T47D (cell line): ENCODE measurements at regions not wholly inside any gene's neighbourhood (a gene's known extent, or its start where the extent isn't known, plus 50 kb on each side); places are given as distances from the start of the nearest gene placed in this dataset.
A peak's percentile ranks its signal among the peaks of the same experiment; 100 is the strongest.

Experiments used
- DNase-seq, 2 experiments: peaks; one replicate each; pipeline versions ENCODE4 v3.0.0 to v3.0.0-alpha.2; 2011 to 2012; ENCODE audit warnings: low read depth in 1 of 2, low spot score in 1 of 2
- JUND ChIP-seq: IDR thresholded peaks from 2 replicates; pipeline ENCODE4 v1.6.1; 2012; ENCODE audit warnings: low read depth
- in situ Hi-C: cut with HindIII; loops from 2 replicates; pipeline ENCODE4 v1.10.0; 2016; ENCODE audit warnings: low sequenced_read_pairs, low pct_unique_long_range_greater_than_20kb

DNA sequence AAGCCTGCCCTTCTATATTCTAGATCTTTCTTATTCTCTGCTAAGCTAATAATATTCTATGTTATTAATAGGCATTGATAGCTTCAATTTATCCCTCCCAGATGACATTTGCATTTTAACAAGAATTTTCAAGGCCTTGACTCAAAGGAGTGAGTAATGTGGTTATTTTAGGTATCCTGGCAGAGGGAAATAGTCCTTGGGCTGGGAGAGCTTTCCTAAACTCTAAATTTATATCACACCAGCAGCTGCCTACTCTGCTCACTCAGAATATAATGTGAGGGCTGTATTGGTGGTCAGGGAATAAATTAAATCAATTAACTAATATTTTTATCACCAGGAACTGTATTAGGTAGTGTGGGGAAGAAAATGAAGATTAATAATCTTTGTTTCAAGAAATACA, 74.8 kb upstream of the ADAM23 start:
- no peak for DNase-seq
- in situ Hi-C loops: no loop called here
- TF ChIP-seq JUND: no peak

- no peak for DNase-seq
- TF ChIP-seq JUND: no peak
- in situ Hi-C loops: no loop called here
These were observed 74.3 kb upstream of the ADAM23 start for GRCh38 chr2:206368933-206369569.

DNA sequence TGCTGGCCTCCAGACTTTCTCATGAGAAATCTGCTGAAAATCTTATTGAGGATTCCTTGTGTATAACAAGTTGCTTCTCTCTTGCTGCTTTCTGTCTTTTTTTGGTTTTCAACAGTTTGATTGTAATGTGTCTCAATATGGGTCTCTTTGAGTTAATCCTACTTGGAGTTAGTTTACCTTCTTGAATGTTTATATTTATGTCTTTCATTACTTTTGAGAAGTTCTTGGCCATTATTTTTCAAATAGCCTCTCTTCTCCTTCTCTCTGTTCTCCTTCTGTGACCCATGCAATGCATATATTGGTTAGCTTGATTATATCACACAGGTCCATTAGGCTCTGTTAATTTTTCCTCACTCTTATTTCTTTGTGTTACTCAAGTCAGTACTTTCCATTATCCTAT, 67.4 kb upstream of the ADAM23 start:
- no peak for DNase-seq
- no peak for TF ChIP-seq JUND
- in situ Hi-C loops: no loop called here

DNA sequence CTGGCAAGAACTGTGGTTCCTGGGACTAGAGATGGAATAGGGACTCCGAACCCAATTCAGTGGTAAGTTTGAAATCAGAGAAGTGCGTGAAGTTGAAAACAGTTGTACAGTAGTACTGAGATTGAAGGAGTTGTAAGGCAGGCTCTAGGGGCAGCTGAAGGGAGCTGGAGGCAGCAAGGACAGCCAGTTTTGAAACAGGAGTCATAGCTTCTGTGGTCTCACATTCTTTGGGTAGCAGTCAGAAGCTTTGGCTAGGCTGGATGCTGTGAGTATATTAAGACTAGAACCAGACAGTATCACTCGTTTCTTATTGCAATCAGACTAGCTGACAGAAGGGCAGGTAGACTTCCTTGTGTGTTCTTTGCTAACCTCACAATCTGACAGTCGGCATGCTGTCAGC, 64.5 kb upstream of the ADAM23 start:
- in situ Hi-C loops: no loop called here
- no peak for TF ChIP-seq JUND
- no peak for DNase-seq

DNA sequence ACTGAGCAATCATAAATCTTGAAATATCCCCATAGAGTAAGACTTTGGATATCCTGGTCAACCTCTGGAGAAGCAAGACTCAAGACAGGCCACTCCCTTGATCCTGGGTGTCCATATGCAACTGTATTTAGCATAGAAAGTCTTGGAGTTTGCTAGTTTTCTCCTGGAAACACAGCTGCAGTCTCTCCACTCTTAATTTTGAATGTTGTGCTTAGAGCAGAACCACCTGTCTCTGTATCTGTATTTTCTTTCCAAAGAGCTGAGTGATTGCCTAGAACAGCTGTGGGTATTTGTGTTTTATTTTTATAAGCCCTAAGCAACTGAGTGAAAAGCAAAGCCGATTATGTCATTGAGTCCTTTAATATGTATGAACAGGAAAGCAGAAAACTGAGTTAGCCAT, 64.1 kb upstream of the ADAM23 start:
- no peak for TF ChIP-seq JUND
- in situ Hi-C loops: no loop called here
- DNase-seq: no peak

DNA sequence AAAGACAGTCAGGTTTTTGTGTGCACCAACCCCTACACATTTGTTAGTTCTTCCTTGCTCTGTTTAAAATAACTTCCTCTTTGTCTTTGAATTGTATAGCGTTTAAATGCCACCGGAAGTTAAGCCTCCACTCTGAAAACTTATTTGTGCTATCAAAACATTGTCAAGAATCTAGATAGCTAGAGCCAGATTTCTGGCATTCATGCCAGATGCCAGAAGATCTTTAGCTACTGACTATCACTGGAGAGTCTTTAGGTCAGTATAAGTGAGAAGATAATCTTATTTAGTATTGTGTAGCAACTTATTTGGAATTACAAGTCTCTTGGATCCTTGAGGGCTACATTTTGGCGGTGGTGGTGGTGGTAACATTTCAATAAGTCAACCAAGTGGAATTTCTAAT, 63.4 kb upstream of the ADAM23 start:
- TF ChIP-seq JUND: no peak
- DNase-seq: no peak
- in situ Hi-C loops: no loop called here

GRCh38 chr2:206381881-206382280, 61.5 kb upstream of the ADAM23 start:
- in situ Hi-C loops: no loop called here
- DNase-seq: no peak
- TF ChIP-seq JUND: no peak

DNA sequence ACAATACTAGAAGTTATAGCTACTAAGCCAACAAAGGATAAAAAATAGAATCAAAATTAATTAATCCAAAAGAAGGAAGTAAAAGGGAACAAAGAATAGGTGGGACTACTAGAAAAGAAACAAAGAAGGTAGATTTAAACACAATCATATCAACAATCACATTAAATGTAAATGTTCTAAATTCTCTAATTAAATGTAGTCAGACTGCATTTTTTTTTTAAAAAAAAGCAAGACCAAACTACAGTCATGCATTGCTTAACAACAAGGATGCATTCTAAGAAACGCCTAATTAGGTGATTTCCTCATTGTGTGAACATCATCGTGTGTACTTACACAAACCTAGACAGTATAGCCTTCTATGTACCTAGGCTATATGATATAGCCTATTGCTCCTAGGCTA, 59.7 kb upstream of the ADAM23 start:
- no peak for DNase-seq
- TF ChIP-seq JUND: no peak
- in situ Hi-C loops: no loop called here

DNA sequence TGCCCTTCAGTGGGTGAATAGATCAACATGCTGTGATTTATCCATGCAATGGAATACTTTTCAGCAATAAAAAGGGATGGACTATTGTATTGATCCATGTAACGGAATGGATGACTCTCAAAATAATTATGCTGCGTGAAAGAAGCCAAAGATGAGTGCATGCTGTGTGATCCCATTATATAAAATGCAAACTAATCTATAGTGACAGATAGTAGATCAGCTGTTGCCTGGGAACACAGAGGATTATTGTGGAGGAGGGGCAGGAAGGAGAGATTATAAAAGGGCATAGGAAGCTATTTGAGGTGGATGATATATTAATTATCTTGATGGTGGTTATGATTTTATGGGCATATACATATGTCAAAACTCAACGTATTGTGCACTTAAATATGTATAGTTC, 55.5 kb upstream of the ADAM23 start:
- TF ChIP-seq JUND: no peak
- DNase-seq: no peak
- in situ Hi-C loops: no loop called here

- no peak for DNase-seq
- in situ Hi-C loops: no loop called here
- no peak for TF ChIP-seq JUND
These were observed 54.6 kb upstream of the ADAM23 start for GRCh38 chr2:206388698-206389097.

GRCh38 chr2:206389164-206389563, 54.2 kb upstream of the ADAM23 start:
- TF ChIP-seq JUND: no peak

GRCh38 chr2:206390181-206390580, 53.2 kb upstream of the ADAM23 start:
- in situ Hi-C loops: no loop called here

More at GRCh38 chr2:206389164-206389563, 54.2 kb upstream of the ADAM23 start:
- no peak for DNase-seq
- in situ Hi-C loops: no loop called here

DNA sequence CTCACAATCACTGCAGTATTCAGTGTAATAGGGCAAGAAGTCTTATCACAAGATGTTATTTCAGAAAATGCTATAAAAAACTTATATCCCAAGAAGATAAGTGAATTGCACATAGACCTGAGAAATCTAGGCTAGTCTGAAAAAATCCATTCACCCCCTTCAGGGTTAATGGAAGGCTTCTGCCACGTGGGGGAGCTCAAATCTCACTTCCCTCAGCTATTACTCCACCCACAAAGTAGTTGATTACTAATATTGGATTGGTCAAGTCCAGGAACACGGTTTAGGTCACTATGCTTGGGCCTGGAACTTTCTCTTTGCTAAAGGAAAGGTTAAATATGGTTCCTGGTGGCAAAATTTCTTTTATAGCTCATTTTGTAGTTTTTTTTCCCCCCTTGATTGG, 51.2 kb upstream of the ADAM23 start:
- peak; percentile 17 to 41 for DNase-seq
- in situ Hi-C loops: no loop called here
- no peak for TF ChIP-seq JUND

More at GRCh38 chr2:206390181-206390580, 53.2 kb upstream of the ADAM23 start:
- no peak for DNase-seq
- TF ChIP-seq JUND: no peak
